GM19238 (cell line): ENCODE measurements at regions not wholly inside any gene's neighbourhood (a gene's known extent, or its start where the extent isn't known, plus 50 kb on each side); places are given as distances from the start of the nearest gene placed in this dataset.

Experiments
- DNase-seq: peaks from one replicate; pipeline ENCODE4 v3.0.0; 2011; ENCODE audit warnings: low spot score; ENCODE audit not compliant: insufficient read length

- no peak for DNase-seq
These were observed 641.0 kb downstream of the PLPP3 start for GRCh38 chr1:55938376-55938850.

GRCh38 chr1:55937840-55938375, 641.5 kb downstream of the PLPP3 start:
- DNase-seq: no peak

- DNase-seq: no peak
These were observed 644.1 kb downstream of the PLPP3 start for GRCh38 chr1:55935236-55935635.

GRCh38 chr1:55932402-55932801, 647.0 kb downstream of the PLPP3 start:
- no peak for DNase-seq

- DNase-seq: no peak
These were observed 648.1 kb downstream of the PLPP3 start for GRCh38 chr1:55931081-55931940.

- DNase-seq: no peak
These were observed 649.7 kb downstream of the PLPP3 start for GRCh38 chr1:55929652-55930051.

GRCh38 chr1:55928576-55928975, 650.8 kb downstream of the PLPP3 start:
- no peak for DNase-seq

- DNase-seq: no peak
These were observed 651.6 kb downstream of the PLPP3 start for GRCh38 chr1:55927702-55928290.

- no peak for DNase-seq
These were observed 652.4 kb downstream of the PLPP3 start for GRCh38 chr1:55926906-55927471.

- DNase-seq: no peak
These were observed 662.5 kb downstream of the PLPP3 start for GRCh38 chr1:55916907-55917306.

GRCh38 chr1:55916481-55916880, 662.9 kb downstream of the PLPP3 start:
- no peak for DNase-seq

- DNase-seq: no peak
These were observed 665.8 kb downstream of the PLPP3 start for GRCh38 chr1:55913565-55913964.

- DNase-seq: no peak
These were observed 666.9 kb downstream of the PLPP3 start for GRCh38 chr1:55912438-55912837.

GRCh38 chr1:55904541-55904940, 674.8 kb downstream of the PLPP3 start:
- no peak for DNase-seq

GRCh38 chr1:55898181-55898580, 681.2 kb downstream of the PLPP3 start:
- no peak for DNase-seq

GRCh38 chr1:55896210-55896609, 681.0 kb upstream of the USP24 start:
- no peak for DNase-seq

GRCh38 chr1:55894521-55894920, 679.4 kb upstream of the USP24 start:
- no peak for DNase-seq

GRCh38 chr1:55893155-55893554, 678.0 kb upstream of the USP24 start:
- DNase-seq: no peak

GRCh38 chr1:55888685-55889317, 673.6 kb upstream of the USP24 start:
- no peak for DNase-seq

- no peak for DNase-seq
These were observed 671.9 kb upstream of the USP24 start for GRCh38 chr1:55886856-55887712.

- DNase-seq: no peak
These were observed 670.5 kb upstream of the USP24 start for GRCh38 chr1:55885619-55886018.
